MM.1S (cell line): ENCODE measurements at regions not wholly inside any gene's neighbourhood (a gene's known extent, or its start where the extent isn't known, plus 50 kb on each side); places are given as distances from the start of the nearest gene placed in this dataset.

ENCODE experiments used
- DNase-seq: peaks from one replicate; pipeline ENCODE4 v3.0.0-alpha.2; 2015
- H2AFZ ChIP-seq: fragments of 300-600 bp; sonication (generic); 2 replicates; pipeline ENCODE4 v1.6.0; 2016; ENCODE audit warnings: antibody characterized with exemption, low read length
- H3F3A ChIP-seq: fragments of 300-600 bp; sonication (generic); 2 replicates; pipeline ENCODE4 v1.6.1; 2016; ENCODE audit warnings: mild to moderate bottlenecking, antibody characterized with exemption, low read length, moderate library complexity, mixed read lengths; ENCODE audit not compliant: insufficient read depth
- H3K27ac ChIP-seq: fragments of 300-600 bp; sonication (generic); 2 replicates; pipeline ENCODE4 v1.5.1; 2016; ENCODE audit warnings: mild to moderate bottlenecking, low read length
- H3K27me3 ChIP-seq: fragments of 300-600 bp; sonication (generic); replicated peaks from 2 replicates; pipeline ENCODE4 v1.6.0; 2016; ENCODE audit warnings: low read length; ENCODE audit not compliant: insufficient read depth
- H3K36me3 ChIP-seq: fragments of 300-600 bp; sonication (generic); replicated peaks from 2 replicates; pipeline ENCODE4 v1.6.1; 2016; ENCODE audit warnings: mild to moderate bottlenecking, low read length, mixed read lengths; ENCODE audit not compliant: insufficient read depth
- H3K4me1 ChIP-seq: fragments of 300-600 bp; sonication (generic); 2 replicates; pipeline ENCODE4 v1.6.1; 2016; ENCODE audit warnings: low read length, mixed read lengths
- H3K4me2 ChIP-seq: fragments of 300-600 bp; sonication (generic); 2 replicates; pipeline ENCODE4 v1.6.0; 2016; ENCODE audit warnings: low read depth, low read length
- H3K4me3 ChIP-seq: fragments of 300-600 bp; sonication (generic); 2 replicates; pipeline ENCODE4 v1.5.1; 2016; ENCODE audit warnings: low read length, mixed read lengths
- H3K79me2 ChIP-seq: fragments of 300-600 bp; sonication (generic); 2 replicates; pipeline ENCODE4 v1.6.1; 2016; ENCODE audit warnings: mixed run types, low read length, mixed read lengths
- H3K9ac ChIP-seq: fragments of 300-600 bp; sonication (generic); 2 replicates; pipeline ENCODE4 v1.6.1; 2016; ENCODE audit warnings: low read length, mixed read lengths
- H3K9me2 ChIP-seq: fragments of 300-600 bp; sonication (generic); replicated peaks from 2 replicates; pipeline ENCODE4 v1.6.1; 2016; ENCODE audit warnings: mild to moderate bottlenecking, low read length, mixed read lengths; ENCODE audit not compliant: insufficient read depth
- H3K9me3 ChIP-seq: fragments of 300-600 bp; sonication (generic); replicated peaks from 2 replicates; pipeline ENCODE4 v1.6.1; 2016; ENCODE audit warnings: mild to moderate bottlenecking, low read length, mixed read lengths; ENCODE audit not compliant: insufficient read depth
- H4K20me1 ChIP-seq: fragments of 300-600 bp; sonication (generic); 2 replicates; pipeline ENCODE4 v1.6.1; 2016; ENCODE audit warnings: mild to moderate bottlenecking, low read length, moderate library complexity, mixed read lengths; ENCODE audit not compliant: insufficient read depth
- EZH2 ChIP-seq: fragments of 300-600 bp; sonication (generic); optimal IDR thresholded peaks from 2 replicates; pipeline ENCODE3; 2017; ENCODE audit warnings: low read depth, mild to moderate bottlenecking, antibody characterized with exemption, low read length, mixed read lengths
- EZH2phosphoT487 ChIP-seq: fragments of 300-600 bp; sonication (generic); IDR thresholded peaks from 2 replicates; pipeline ENCODE4 v1.6.1; 2018; ENCODE audit warnings: antibody characterized with exemption, low read length
- TF ChIP-seq, protein P1 (sequence below): fragments of 300-600 bp; sonication (generic); IDR thresholded peaks from 2 replicates; pipeline ENCODE4 v1.5.1; 2016; ENCODE audit warnings: antibody characterized with exemption, low read length, mixed read lengths

DNA sequence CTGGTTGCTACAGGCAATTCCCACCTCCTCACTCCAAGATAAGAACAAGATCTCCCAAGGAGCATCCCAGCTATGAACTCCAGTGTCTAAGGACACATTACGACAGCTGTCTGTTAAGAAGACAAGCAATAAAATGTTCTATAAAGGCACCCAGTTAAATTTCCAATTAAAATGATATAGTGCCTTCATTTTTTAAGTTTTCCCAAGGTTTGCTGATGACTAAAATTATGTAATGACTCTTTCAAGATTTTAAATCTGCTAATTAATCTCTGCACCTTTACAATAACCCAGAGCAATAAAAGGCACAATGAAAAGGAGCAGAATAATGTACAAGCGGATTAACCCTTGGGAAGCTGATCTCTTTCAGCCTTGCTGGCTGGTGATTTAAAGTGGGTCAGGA, 61.6 kb upstream of the REG3G start:
- no peak overlapping the region for H3K27ac ChIP-seq
- no peaks in the 10 kb centered on the region for H3F3A ChIP-seq
- no peaks in the 10 kb centered on the region for H3K36me3 ChIP-seq
- no peaks in the 10 kb centered on the region for H4K20me1 ChIP-seq
- H3K4me1 ChIP-seq, result no peaks in the 10 kb centered on the region
- H3K4me3 ChIP-seq, result no peak overlapping the region
- H3K27me3 ChIP-seq, result no peaks in the 10 kb centered on the region
- no peak overlapping the region for H3K4me2 ChIP-seq
- H3K9me2 ChIP-seq, result no peaks in the 10 kb centered on the region
- DNase-seq, result no peak
- no peaks in the 10 kb centered on the region for H3K79me2 ChIP-seq
- no peak overlapping the region for H3K9ac ChIP-seq
- TF ChIP-seq EZH2phosphoT487, result no peak
- TF ChIP-seq EZH2, result no peak
- TF ChIP-seq, protein P1, sequence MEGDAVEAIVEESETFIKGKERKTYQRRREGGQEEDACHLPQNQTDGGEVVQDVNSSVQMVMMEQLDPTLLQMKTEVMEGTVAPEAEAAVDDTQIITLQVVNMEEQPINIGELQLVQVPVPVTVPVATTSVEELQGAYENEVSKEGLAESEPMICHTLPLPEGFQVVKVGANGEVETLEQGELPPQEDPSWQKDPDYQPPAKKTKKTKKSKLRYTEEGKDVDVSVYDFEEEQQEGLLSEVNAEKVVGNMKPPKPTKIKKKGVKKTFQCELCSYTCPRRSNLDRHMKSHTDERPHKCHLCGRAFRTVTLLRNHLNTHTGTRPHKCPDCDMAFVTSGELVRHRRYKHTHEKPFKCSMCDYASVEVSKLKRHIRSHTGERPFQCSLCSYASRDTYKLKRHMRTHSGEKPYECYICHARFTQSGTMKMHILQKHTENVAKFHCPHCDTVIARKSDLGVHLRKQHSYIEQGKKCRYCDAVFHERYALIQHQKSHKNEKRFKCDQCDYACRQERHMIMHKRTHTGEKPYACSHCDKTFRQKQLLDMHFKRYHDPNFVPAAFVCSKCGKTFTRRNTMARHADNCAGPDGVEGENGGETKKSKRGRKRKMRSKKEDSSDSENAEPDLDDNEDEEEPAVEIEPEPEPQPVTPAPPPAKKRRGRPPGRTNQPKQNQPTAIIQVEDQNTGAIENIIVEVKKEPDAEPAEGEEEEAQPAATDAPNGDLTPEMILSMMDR, result no peak
- no peaks in the 10 kb centered on the region for H3K9me3 ChIP-seq
- H2AFZ ChIP-seq, result no peak overlapping the region

DNA sequence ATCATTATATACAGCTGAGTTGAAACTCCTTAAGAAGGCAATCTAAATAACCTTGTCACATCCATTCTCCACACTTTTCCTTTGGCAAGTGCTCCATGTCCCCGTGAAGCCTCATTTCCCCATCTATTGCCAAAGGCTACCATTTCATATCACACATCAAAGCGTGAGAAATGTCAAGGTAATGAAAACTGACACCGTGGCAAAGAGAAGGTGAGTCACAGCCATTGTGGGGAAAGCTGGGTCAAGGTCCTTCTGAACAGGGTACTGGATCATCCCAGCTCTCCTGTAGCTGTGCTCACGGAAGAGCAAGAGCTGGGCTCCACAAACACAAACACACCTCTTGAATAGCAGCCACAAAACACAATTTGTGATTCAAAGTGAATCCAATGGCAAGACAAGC, 58.2 kb upstream of the REG3G start:
- Histone ChIP-seq H3K4me3 (no peak overlapping the region), H3K27ac (no peak overlapping the region), H3K9me3 (no peaks in the 10 kb centered on the region), H3K4me1 (no peaks in the 10 kb centered on the region), H3K79me2 (no peaks in the 10 kb centered on the region), H3K9ac (no peak overlapping the region), H3F3A (no peaks in the 10 kb centered on the region), H3K36me3 (no peaks in the 10 kb centered on the region), H3K9me2 (no peaks in the 10 kb centered on the region), H2AFZ (no peak overlapping the region), H3K27me3 (no peaks in the 10 kb centered on the region), H4K20me1 (no peaks in the 10 kb centered on the region), H3K4me2 (no peak overlapping the region)
- TF ChIP-seq EZH2 (no peak), EZH2phosphoT487 (no peak)
- TF ChIP-seq, protein P1, result no peak
- DNase-seq, result no peak

DNA sequence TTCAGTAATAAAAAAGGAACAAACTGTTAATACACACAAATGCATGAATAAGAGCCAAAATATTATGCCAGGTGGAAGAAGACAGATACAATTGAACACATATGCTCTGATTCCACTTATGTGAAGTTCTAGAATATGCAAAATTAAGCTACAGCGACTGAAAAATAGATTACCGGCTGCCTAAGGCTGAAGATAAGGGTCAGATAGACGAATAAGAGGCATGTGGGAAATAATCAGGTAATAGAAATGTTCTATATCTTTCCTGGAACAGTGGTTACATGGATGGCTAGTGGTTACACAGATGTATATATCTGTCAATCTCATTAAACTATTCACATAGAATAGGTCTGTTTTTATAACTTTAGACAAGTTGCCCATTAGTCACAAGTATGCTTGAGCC, 51.9 kb upstream of the REG3G start:
- TF ChIP-seq, protein P1, result no peak
- TF ChIP-seq EZH2phosphoT487 (no peak), EZH2 (no peak)
- H3K9me2 ChIP-seq, result no peaks in the 10 kb centered on the region
- peaks cover 10% of the 10 kb centered on the region for H3K4me1 ChIP-seq
- no peaks in the 10 kb centered on the region for H3F3A ChIP-seq
- H2AFZ ChIP-seq, result no peak overlapping the region
- DNase-seq, result no peak
- no peaks in the 10 kb centered on the region for H3K36me3 ChIP-seq
- H3K9ac ChIP-seq, result no peak overlapping the region
- H3K9me3 ChIP-seq, result no peaks in the 10 kb centered on the region
- no peaks in the 10 kb centered on the region for H3K27me3 ChIP-seq
- no peaks in the 10 kb centered on the region for H4K20me1 ChIP-seq
- H3K4me3 ChIP-seq, result no peak overlapping the region
- no peak overlapping the region for H3K4me2 ChIP-seq
- H3K27ac ChIP-seq, result no peak overlapping the region
- H3K79me2 ChIP-seq, result no peaks in the 10 kb centered on the region
